Activated CD8-positive, alpha-beta memory T cell treated with anti-CD3 and anti-CD28 coated beads for 4 hours (primary cell): ENCODE measurements at regions not wholly inside any gene's neighbourhood (a gene's known extent, or its start where the extent isn't known, plus 50 kb on each side); places are given as distances from the start of the nearest gene placed in this dataset.

Experiments used
- DNase-seq, 2 donors: peaks; one replicate each; pipeline ENCODE4 v3.0.0-alpha.2; 2020; ENCODE audit warnings: low read depth in 2 of 2

- no peak for DNase-seq
Observed at GRCh38 chr3:5270666-5271371, 83.3 kb downstream of the EDEM1 start.

GRCh38 chr3:5271372-5271683 lies 83.8 kb downstream of the EDEM1 start:
- DNase-seq: no peak

- DNase-seq: no peak
Observed at GRCh38 chr3:5272387-5272786, 84.9 kb downstream of the EDEM1 start.

GRCh38 chr3:5274091-5274490 lies 86.6 kb downstream of the EDEM1 start:
- no peak for DNase-seq

GRCh38 chr3:5275529-5275928 lies 88.0 kb downstream of the EDEM1 start:
- DNase-seq: no peak

- no peak for DNase-seq
Observed at GRCh38 chr3:5276934-5277333, 89.4 kb downstream of the EDEM1 start.

GRCh38 chr3:5277612-5278236 lies 90.2 kb downstream of the EDEM1 start:
- DNase-seq: no peak

GRCh38 chr3:5278666-5279065 lies 91.2 kb downstream of the EDEM1 start:
- DNase-seq: no peak

GRCh38 chr3:5282703-5283102 lies 95.2 kb downstream of the EDEM1 start:
- no peak for DNase-seq

- DNase-seq: no peak
Observed at GRCh38 chr3:5285439-5285838, 97.9 kb downstream of the EDEM1 start.

GRCh38 chr3:5290915-5291314 lies 103.4 kb downstream of the EDEM1 start:
- DNase-seq: no peak

- DNase-seq: no peak
Observed at GRCh38 chr3:5292512-5292911, 105.0 kb downstream of the EDEM1 start.

- no peak for DNase-seq
Observed at GRCh38 chr3:5293207-5293606, 105.7 kb downstream of the EDEM1 start.

- DNase-seq: no peak
Observed at GRCh38 chr3:5294356-5294755, 106.8 kb downstream of the EDEM1 start.

GRCh38 chr3:5295191-5295690 lies 107.7 kb downstream of the EDEM1 start:
- no peak for DNase-seq

- DNase-seq: no peak
Observed at GRCh38 chr3:5296362-5296761, 108.9 kb downstream of the EDEM1 start.

GRCh38 chr3:5297895-5298294 lies 110.4 kb downstream of the EDEM1 start:
- DNase-seq: no peak

GRCh38 chr3:5298453-5298852 lies 110.9 kb downstream of the EDEM1 start:
- DNase-seq: no peak

GRCh38 chr3:5299161-5299560 lies 111.7 kb downstream of the EDEM1 start:
- no peak for DNase-seq

- DNase-seq: no peak
Observed at GRCh38 chr3:5300638-5301037, 113.1 kb downstream of the EDEM1 start.

GRCh38 chr3:5301651-5302297 lies 114.3 kb downstream of the EDEM1 start:
- no peak for DNase-seq

- no peak for DNase-seq
Observed at GRCh38 chr3:5302661-5303060, 115.2 kb downstream of the EDEM1 start.

GRCh38 chr3:5304188-5304587 lies 116.7 kb downstream of the EDEM1 start:
- DNase-seq: no peak
